ENCODE measurements at regions not wholly inside any gene's neighbourhood (a gene's known extent, or its start where the extent isn't known, plus 50 kb on each side); places are given as distances from the start of the nearest gene placed in this dataset.
"Not testable (repeated sequence)": the region's sequence is repeated elsewhere in the genome, so short reads cannot be mapped to it uniquely, and the experiment has no call there.

DNA sequence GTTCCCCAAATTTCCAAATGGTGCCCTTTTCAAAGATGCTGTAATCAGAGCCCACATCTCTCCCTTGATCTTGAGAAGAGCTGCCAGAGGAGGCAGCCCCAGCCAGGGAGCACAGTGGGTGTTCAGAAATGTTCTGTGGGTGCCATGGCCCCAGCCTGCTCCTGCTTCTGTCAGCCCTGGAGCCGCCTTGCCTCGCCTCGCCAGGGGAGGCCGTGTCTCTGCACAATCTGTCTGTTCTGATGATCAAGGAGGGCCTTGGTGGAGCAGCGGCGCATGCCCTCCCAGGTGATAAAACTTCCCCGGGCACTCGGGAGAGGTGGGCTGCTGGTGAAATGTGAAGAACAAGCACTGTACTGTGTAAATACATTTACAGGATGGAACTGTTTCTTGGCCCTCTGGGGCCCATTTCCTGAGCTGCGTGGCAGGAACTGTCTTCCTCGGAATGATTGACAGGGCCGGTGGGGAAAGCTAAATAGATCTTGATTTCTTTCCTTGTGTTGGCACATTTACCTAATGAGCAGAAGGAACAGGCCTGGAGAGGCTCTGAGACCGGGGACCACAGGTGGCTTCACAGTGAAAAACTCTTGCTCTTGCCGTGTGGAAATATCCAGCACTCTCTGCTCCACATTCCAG, 207.8 kb upstream of the PODXL start:
- ATAC-seq, result no peak
- no peak overlapping the region for H3K27ac ChIP-seq
- TF ChIP-seq EP300 (IDR thresholded peaks at IDR 0.05) (no peak), POLR2AphosphoS5 (IDR thresholded peaks at IDR 0.05) (no peak), POLR2A (IDR thresholded peaks at IDR 0.05) (no peak)
- TF ChIP-seq, protein P1, sequence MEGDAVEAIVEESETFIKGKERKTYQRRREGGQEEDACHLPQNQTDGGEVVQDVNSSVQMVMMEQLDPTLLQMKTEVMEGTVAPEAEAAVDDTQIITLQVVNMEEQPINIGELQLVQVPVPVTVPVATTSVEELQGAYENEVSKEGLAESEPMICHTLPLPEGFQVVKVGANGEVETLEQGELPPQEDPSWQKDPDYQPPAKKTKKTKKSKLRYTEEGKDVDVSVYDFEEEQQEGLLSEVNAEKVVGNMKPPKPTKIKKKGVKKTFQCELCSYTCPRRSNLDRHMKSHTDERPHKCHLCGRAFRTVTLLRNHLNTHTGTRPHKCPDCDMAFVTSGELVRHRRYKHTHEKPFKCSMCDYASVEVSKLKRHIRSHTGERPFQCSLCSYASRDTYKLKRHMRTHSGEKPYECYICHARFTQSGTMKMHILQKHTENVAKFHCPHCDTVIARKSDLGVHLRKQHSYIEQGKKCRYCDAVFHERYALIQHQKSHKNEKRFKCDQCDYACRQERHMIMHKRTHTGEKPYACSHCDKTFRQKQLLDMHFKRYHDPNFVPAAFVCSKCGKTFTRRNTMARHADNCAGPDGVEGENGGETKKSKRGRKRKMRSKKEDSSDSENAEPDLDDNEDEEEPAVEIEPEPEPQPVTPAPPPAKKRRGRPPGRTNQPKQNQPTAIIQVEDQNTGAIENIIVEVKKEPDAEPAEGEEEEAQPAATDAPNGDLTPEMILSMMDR (IDR thresholded peaks at IDR 0.05), result no peak
- H3K4me1 ChIP-seq, result no peaks in the 10 kb centered on the region
- 45 to 65% methylated on average over 3 to 7 of the region's 13 CpGs for WGBS, 2 donors (ENCODE audit: low coverage in 1 of 2)
- H3K4me3 ChIP-seq, result no peak overlapping the region
- no peaks in the 10 kb centered on the region for H3K36me3 ChIP-seq
- no peaks in the 10 kb centered on the region for H3K9me3 ChIP-seq
- peaks cover 31% of the 10 kb centered on the region for H3K27me3 ChIP-seq

DNA sequence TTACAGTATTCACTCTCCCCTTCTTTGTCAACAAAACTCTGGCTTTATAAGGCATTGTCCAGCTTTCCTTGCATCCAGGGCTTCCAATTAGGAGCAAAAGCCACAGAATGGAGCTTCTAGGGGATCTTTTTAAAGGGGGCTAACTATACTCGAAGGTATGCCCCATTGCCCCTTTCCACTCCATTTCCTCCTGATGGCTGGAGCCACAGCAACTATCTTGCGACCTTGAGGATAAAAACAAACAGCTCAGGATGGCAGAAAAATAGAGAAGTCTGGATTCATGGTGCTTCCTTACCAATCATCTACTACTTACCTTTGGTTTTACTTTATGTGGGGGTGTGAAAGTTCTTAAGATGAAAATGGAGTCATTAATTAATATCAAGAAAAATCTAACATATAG, 206.3 kb upstream of the PODXL start:
- no peak overlapping the region for H3K27ac ChIP-seq
- no peak overlapping the region for H3K4me3 ChIP-seq
- peaks cover 31% of the 10 kb centered on the region for H3K27me3 ChIP-seq
- no peaks in the 10 kb centered on the region for H3K9me3 ChIP-seq
- TF ChIP-seq, protein P1 (IDR thresholded peaks at IDR 0.05), result no peak
- TF ChIP-seq POLR2AphosphoS5 (IDR thresholded peaks at IDR 0.05) (no peak), EP300 (IDR thresholded peaks at IDR 0.05) (no peak), POLR2A (IDR thresholded peaks at IDR 0.05) (no peak)
- no peaks in the 10 kb centered on the region for H3K4me1 ChIP-seq
- H3K36me3 ChIP-seq, result no peaks in the 10 kb centered on the region
- WGBS, 2 donors (ENCODE audit: low coverage in 1 of 2), result 71 to 86% methylated on average over 1 to 2 of the region's 2 CpGs
- ATAC-seq, result no peak

DNA sequence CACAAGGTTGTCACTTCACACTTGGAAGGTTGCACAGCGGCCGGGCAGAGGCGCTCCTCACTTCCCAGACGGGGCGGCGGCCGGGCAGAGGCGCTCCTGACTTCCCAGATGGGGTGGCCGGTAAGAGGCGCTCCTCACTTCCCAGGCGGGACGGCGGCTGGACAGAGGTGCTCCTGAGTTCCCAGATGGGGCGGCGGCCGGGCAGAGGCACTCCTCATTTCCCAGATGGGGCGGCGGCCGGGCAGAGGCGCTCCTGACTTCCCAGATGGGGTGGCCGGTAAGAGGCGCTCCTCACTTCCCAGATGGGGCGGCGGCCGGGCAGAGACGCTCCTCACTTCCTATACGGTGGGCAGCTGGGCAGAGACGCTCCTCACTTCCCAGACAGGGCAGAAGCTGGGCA, 199.4 kb upstream of the PODXL start:
- not testable (repeated sequence) for H3K36me3 ChIP-seq, H3K4me1 ChIP-seq, H3K4me3 ChIP-seq, H3K27ac ChIP-seq, ATAC-seq, H3K9me3 ChIP-seq
- peaks cover 14% of the 10 kb centered on the region for H3K27me3 ChIP-seq
- 97% methylated on average over 5 of the region's 28 CpGs; no CpG with 5 or more reads in 1 of the 2 donors for WGBS, 2 donors (ENCODE audit: low coverage in 1 of 2)

DNA sequence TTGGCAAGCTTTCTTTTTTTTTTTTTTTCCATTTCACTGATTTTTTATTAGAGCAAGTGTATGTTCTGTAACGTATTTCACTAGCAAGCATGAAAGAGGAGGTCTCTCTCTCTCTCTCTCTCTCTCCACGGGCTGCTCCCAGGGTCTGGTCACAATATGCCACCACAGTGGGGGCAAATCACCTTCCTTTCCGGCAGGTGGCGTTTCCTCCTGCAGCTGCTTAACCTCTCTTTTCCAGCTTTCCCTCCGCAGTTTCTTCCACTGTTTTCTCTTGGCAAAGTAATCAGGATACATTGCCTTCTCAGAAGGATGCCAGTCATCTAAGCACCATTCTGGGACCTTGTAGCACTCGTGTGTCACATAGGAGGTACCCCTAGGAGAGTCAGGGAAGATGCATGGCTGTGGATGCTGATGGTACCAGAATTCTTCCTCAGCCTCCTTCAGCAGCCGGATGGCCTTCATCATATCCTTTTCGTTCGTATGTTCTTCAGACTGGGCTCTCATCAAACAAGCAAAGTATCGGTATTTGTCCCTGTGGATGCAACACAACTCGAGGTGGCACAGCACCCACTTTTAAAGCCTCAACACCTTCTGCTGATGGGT, 197.3 kb upstream of the PODXL start:
- WGBS, 2 donors (ENCODE audit: low coverage in 1 of 2), result 10% methylated on average over 7 of the region's 11 CpGs; no CpG with 5 or more reads in 1 of the 2 donors
- no peak overlapping the region for H3K27ac ChIP-seq
- ATAC-seq, result no peak
- H3K4me1 ChIP-seq, result no peaks in the 10 kb centered on the region
- no peaks in the 10 kb centered on the region for H3K9me3 ChIP-seq
- TF ChIP-seq POLR2A (IDR thresholded peaks at IDR 0.05), result no peak
- no peak for TF ChIP-seq POLR2AphosphoS5 (IDR thresholded peaks at IDR 0.05)
- TF ChIP-seq, protein P1 (IDR thresholded peaks at IDR 0.05), result peak in 1 of 4 experiments; percentile 37
- no peak overlapping the region for H3K4me3 ChIP-seq
- H3K36me3 ChIP-seq, result no peaks in the 10 kb centered on the region
- peaks cover 14% of the 10 kb centered on the region for H3K27me3 ChIP-seq

DNA sequence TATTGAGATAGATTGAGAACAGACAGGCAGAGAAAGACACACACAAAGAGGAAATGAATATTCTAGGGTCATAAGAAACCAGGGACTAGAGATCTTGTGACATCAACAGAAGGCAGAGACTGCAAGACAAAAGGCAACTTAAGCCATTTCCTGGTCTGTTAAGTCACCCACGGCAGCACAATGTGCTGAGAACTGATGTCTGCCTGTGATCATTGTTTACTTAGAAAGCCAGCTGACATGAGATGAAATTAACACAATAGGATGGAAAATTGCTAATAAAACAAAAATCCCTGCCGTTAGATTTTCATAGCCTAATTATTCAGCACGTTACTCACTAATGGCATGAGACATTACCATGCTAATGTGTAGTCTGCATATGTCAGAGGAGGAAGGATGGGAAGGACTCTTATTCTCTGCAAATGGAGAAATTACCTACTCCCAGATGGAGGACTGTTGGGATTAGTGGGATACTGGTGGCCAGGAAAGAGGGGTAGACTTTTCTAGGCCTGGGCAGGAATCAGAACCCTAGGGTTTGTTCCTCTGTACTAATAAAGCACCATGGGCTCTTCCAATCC, 191.3 kb upstream of the PODXL start:
- TF ChIP-seq POLR2AphosphoS5 (IDR thresholded peaks at IDR 0.05) (no peak), EP300 (IDR thresholded peaks at IDR 0.05) (no peak), POLR2A (IDR thresholded peaks at IDR 0.05) (no peak)
- TF ChIP-seq, protein P1 (IDR thresholded peaks at IDR 0.05), result no peak
- Histone ChIP-seq H3K36me3 (no peaks in the 10 kb centered on the region), H3K4me3 (no peak overlapping the region), H3K27ac (no peak overlapping the region), H3K4me1 (no peaks in the 10 kb centered on the region), H3K9me3 (no peaks in the 10 kb centered on the region), H3K27me3 (no peaks in the 10 kb centered on the region)
- 21 to 30% methylated on average over 3 of the region's 3 CpGs for WGBS, 2 donors (ENCODE audit: low coverage in 1 of 2)
- no peak for ATAC-seq

Data from gastroesophageal sphincter (tissue), 4 donors.